ENCODE measurements at regions not wholly inside any gene's neighbourhood (a gene's known extent, or its start where the extent isn't known, plus 50 kb on each side); places are given as distances from the start of the nearest gene placed in this dataset.
"Not testable (repeated sequence)": the region's sequence is repeated elsewhere in the genome, so short reads cannot be mapped to it uniquely, and the experiment has no call there.

DNA sequence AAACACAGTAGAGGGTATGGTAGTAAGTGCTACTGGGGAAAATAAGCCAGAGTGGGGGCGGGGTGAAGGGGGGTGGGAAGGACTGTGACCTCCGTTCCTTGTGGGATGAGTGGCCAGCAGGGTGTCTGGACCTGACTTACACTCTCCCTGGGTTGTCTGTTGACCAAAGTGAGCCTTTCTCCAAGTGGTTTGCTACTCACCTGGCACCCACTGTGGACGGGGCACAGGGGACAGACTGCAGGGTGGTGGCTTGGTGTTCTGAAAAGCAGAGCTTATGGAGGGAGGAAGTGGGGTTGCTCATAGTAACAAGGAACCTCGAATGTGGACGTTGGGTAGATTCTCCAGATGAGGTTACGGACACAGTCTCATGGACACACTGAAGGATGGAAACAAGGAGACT lies 94.4 kb upstream of the VRK1 start:
- TF ChIP-seq ZFX (IDR thresholded peaks at IDR 0.05; ENCODE audit: borderline replicate concordance): no peak
- TF ChIP-seq, protein P1, sequence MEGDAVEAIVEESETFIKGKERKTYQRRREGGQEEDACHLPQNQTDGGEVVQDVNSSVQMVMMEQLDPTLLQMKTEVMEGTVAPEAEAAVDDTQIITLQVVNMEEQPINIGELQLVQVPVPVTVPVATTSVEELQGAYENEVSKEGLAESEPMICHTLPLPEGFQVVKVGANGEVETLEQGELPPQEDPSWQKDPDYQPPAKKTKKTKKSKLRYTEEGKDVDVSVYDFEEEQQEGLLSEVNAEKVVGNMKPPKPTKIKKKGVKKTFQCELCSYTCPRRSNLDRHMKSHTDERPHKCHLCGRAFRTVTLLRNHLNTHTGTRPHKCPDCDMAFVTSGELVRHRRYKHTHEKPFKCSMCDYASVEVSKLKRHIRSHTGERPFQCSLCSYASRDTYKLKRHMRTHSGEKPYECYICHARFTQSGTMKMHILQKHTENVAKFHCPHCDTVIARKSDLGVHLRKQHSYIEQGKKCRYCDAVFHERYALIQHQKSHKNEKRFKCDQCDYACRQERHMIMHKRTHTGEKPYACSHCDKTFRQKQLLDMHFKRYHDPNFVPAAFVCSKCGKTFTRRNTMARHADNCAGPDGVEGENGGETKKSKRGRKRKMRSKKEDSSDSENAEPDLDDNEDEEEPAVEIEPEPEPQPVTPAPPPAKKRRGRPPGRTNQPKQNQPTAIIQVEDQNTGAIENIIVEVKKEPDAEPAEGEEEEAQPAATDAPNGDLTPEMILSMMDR (IDR thresholded peaks at IDR 0.05): no peak

GRCh38 chr14:96705422-96706092 lies 91.6 kb upstream of the VRK1 start:
- TF ChIP-seq, protein P1 (IDR thresholded peaks at IDR 0.05): no peak
- TF ChIP-seq ZFX (IDR thresholded peaks at IDR 0.05; ENCODE audit: borderline replicate concordance): no peak
- no peak overlapping the region for H3K27ac ChIP-seq

More for the DNA sequence above, 94.4 kb upstream of the VRK1 start:
- H3K27ac ChIP-seq: no peak overlapping the region

- TF ChIP-seq, protein P1 (IDR thresholded peaks at IDR 0.05): no peak
- TF ChIP-seq ZFX (IDR thresholded peaks at IDR 0.05; ENCODE audit: borderline replicate concordance): no peak
- H3K27ac ChIP-seq: no peak overlapping the region
These were observed 90.3 kb upstream of the VRK1 start for GRCh38 chr14:96706893-96707292.

GRCh38 chr14:96710060-96710666 lies 87.0 kb upstream of the VRK1 start:
- TF ChIP-seq, protein P1 (IDR thresholded peaks at IDR 0.05): no peak
- TF ChIP-seq ZFX (IDR thresholded peaks at IDR 0.05; ENCODE audit: borderline replicate concordance): no peak
- H3K27ac ChIP-seq: no peak overlapping the region

DNA sequence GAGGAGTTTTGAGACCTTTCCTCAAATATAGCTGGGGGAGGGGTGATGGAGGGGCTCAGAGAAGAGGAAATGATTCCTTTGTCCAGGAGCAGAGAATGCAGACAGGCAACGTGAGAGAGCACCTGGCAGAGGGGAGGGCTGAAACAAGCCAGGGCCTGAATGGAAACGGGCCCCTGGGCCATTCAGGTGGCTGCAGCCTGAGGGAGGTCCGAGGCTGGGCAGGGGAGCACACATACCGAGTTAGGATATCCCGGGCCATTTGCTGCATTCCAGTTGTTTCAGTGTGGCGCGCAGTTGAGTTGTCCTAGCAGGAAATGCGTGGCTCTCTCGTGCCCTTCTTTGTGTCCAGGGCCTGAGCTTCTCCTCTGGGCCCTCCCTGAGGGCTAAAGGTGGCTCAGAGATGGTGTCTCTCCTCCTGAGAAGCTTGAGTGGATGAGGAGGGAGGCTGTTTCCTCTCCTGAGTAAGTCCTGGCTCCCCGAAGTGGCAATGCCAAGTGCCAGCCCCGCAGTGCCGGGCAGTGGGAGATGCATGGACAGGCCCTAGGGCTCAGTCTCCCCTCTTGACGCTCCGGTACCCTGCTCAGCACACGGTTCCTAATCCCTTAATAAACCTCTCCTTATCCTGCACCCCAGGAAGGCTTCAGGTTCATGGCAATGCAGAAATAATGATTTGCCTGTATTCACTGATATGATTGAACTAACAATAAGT lies 85.5 kb upstream of the VRK1 start:
- H3K27ac ChIP-seq: no peak overlapping the region
- TF ChIP-seq, protein P1 (IDR thresholded peaks at IDR 0.05): no peak
- TF ChIP-seq ZFX (IDR thresholded peaks at IDR 0.05; ENCODE audit: borderline replicate concordance): no peak

DNA sequence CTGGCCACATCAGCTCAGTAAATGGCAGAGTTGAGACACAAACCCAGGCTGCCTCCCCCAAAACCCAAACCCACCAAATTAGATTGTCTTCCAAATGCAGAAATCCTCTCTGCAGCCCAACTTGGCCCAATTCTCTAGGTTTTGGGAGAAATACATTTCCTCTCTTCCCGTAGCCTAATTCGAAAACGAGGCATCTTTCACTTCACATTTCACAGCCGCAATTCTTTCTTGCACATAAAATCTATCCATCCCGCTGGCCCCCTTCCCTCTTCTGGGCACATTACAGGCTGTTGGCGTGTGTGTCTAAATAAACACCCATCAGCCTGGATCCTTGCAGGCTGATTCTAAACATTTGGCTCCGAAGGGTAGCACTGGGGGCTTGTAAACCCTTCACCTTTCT lies 83.8 kb upstream of the VRK1 start:
- TF ChIP-seq ZFX (IDR thresholded peaks at IDR 0.05; ENCODE audit: borderline replicate concordance): no peak
- TF ChIP-seq, protein P1 (IDR thresholded peaks at IDR 0.05): no peak

GRCh38 chr14:96714537-96714936 lies 82.6 kb upstream of the VRK1 start:
- H3K27ac ChIP-seq: not testable (repeated sequence)

More for the DNA sequence above, 83.8 kb upstream of the VRK1 start:
- H3K27ac ChIP-seq: no peak overlapping the region

All from 22Rv1 (cell line).